ENCODE measurements at regions not wholly inside any gene's neighbourhood (a gene's known extent, or its start where the extent isn't known, plus 50 kb on each side); places are given as distances from the start of the nearest gene placed in this dataset.

GRCh38 chr5:62767650-62768049 lies 189.0 kb downstream of the LRRC70 start:
- Histone ChIP-seq H3K79me2 (ENCODE audit: insufficient read depth, low read length) (no peaks in the 10 kb centered on the region), H3K4me2 (replicated peaks; ENCODE audit: extremely low read depth, low read length, poor library complexity, severe bottlenecking) (no peak overlapping the region), H4K20me1 (ENCODE audit: insufficient read depth, low read length) (no peaks in the 10 kb centered on the region), H3K4me3 (replicated peaks in 1 of 3; ENCODE audit: low read depth in 2 of 3, low read length in 3 of 3) (no peak overlapping the region), H3K9ac (ENCODE audit: insufficient read depth, low read length, poor library complexity, severe bottlenecking) (no peak overlapping the region), H3K27me3 (ENCODE audit: control insufficient read depth in 2 of 2, insufficient read depth in 2 of 2, low read length in 2 of 2) (no peaks in the 10 kb centered on the region), H3K27ac (ENCODE audit: low read depth in 1 of 2, low read length in 2 of 2) (no peak overlapping the region), H2AFZ (ENCODE audit: insufficient read depth, low read depth, low read length, poor library complexity, severe bottlenecking) (no peak overlapping the region), H3K36me3 (replicated peaks in 1 of 2; ENCODE audit: control insufficient read depth in 1 of 2, insufficient read depth in 2 of 2, low read length in 2 of 2) (no peaks in the 10 kb centered on the region), H3K9me3 (replicated peaks in 1 of 2; ENCODE audit: control insufficient read depth in 1 of 2, insufficient read depth in 1 of 2, low read length in 2 of 2) (no peaks in the 10 kb centered on the region), H3K4me1 (ENCODE audit: control insufficient read depth in 1 of 2, insufficient read depth in 2 of 2, low read length in 2 of 2) (no peaks in the 10 kb centered on the region)
- intact Hi-C loops (cut with micrococcal nuclease) = no loop called here
- no peak for DNase-seq
- Mint-ChIP-seq H3K9me3 (peaks cover 0 to 2% (median 0%) of the 10 kb centered on the region in 7 donors), H3K36me3 (no peaks in the 10 kb centered on the region), H3K4me1 (no peaks in the 10 kb centered on the region), H3K27ac (no peak overlapping the region), H3K27me3 (ENCODE audit: low read depth in 3 of 3) (no peaks in the 10 kb centered on the region), H3K4me3 (no peak overlapping the region)
- no CpG with 5 or more reads among the region's 1 CpG for WGBS (ENCODE audit: insufficient coverage)
- no peak for TF ChIP-seq CTCF (IDR thresholded peaks at IDR 0.05)

- no peak overlapping the region for H3K4me2 ChIP-seq (replicated peaks; ENCODE audit: extremely low read depth, low read length, poor library complexity, severe bottlenecking)
- H3K9ac ChIP-seq (ENCODE audit: insufficient read depth, low read length, poor library complexity, severe bottlenecking) = no peak overlapping the region
- no peaks in the 10 kb centered on the region for H3K79me2 ChIP-seq (ENCODE audit: insufficient read depth, low read length)
- Mint-ChIP-seq H3K27ac (no peak overlapping the region), H3K27me3 (ENCODE audit: low read depth in 3 of 3) (no peaks in the 10 kb centered on the region), H3K36me3 (no peaks in the 10 kb centered on the region), H3K4me1 (no peaks in the 10 kb centered on the region), H3K4me3 (no peak overlapping the region), H3K9me3 (peaks cover 0 to 2% (median 0%) of the 10 kb centered on the region in 7 donors)
- H3K4me1 ChIP-seq (ENCODE audit: control insufficient read depth in 1 of 2, insufficient read depth in 2 of 2, low read length in 2 of 2) = no peaks in the 10 kb centered on the region
- no peaks in the 10 kb centered on the region for H4K20me1 ChIP-seq (ENCODE audit: insufficient read depth, low read length)
- H3K27ac ChIP-seq (ENCODE audit: low read depth in 1 of 2, low read length in 2 of 2) = no peak overlapping the region
- no peak for TF ChIP-seq CTCF (IDR thresholded peaks at IDR 0.05)
- DNase-seq = no peak
- H2AFZ ChIP-seq (ENCODE audit: insufficient read depth, low read depth, low read length, poor library complexity, severe bottlenecking) = no peak overlapping the region
- no peaks in the 10 kb centered on the region for H3K9me3 ChIP-seq (replicated peaks in 1 of 2; ENCODE audit: control insufficient read depth in 1 of 2, insufficient read depth in 1 of 2, low read length in 2 of 2)
- H3K27me3 ChIP-seq (ENCODE audit: control insufficient read depth in 2 of 2, insufficient read depth in 2 of 2, low read length in 2 of 2) = no peaks in the 10 kb centered on the region
- no peaks in the 10 kb centered on the region for H3K36me3 ChIP-seq (replicated peaks in 1 of 2; ENCODE audit: control insufficient read depth in 1 of 2, insufficient read depth in 2 of 2, low read length in 2 of 2)
- no CpG with 5 or more reads among the region's 2 CpGs for WGBS (ENCODE audit: insufficient coverage)
- intact Hi-C loops (cut with micrococcal nuclease) = no loop called here
- no peak overlapping the region for H3K4me3 ChIP-seq (replicated peaks in 1 of 3; ENCODE audit: low read depth in 2 of 3, low read length in 3 of 3)
These were observed 188.5 kb downstream of the LRRC70 start for GRCh38 chr5:62767077-62767476.

Data from CD14-positive monocyte (primary cell).